Activated naive CD8-positive, alpha-beta T cell (primary cell): ENCODE measurements at regions not wholly inside any gene's neighbourhood (a gene's known extent, or its start where the extent isn't known, plus 50 kb on each side); places are given as distances from the start of the nearest gene placed in this dataset.

ENCODE experiments used
- H3K27ac Mint-ChIP-seq: one replicate; pipeline ENCODE4 v1.8.0; 2021; ENCODE audit warnings: mixed read lengths
- H3K27me3 Mint-ChIP-seq: one replicate; pipeline ENCODE4 v1.8.0; 2021; ENCODE audit warnings: mixed read lengths
- H3K36me3 Mint-ChIP-seq: one replicate; pipeline ENCODE4 v1.8.0; 2021; ENCODE audit warnings: mixed read lengths
- H3K4me1 Mint-ChIP-seq: one replicate; pipeline ENCODE4 v1.8.0; 2021; ENCODE audit warnings: low read depth, mixed read lengths
- H3K4me3 Mint-ChIP-seq: one replicate; pipeline ENCODE4 v1.8.0; 2021; ENCODE audit warnings: mild to moderate bottlenecking, mixed read lengths
- H3K9me3 Mint-ChIP-seq: one replicate; pipeline ENCODE4 v1.8.0; 2021; ENCODE audit warnings: low read depth, mixed read lengths

GRCh38 chr15:93986400-93986984, 244.9 kb upstream of the MCTP2 start:
- no peak overlapping the region for H3K27ac Mint-ChIP-seq
- H3K36me3 Mint-ChIP-seq: no peaks in the 10 kb centered on the region
- no peak overlapping the region for H3K4me3 Mint-ChIP-seq
- H3K9me3 Mint-ChIP-seq: no peaks in the 10 kb centered on the region
- no peaks in the 10 kb centered on the region for H3K27me3 Mint-ChIP-seq
- H3K4me1 Mint-ChIP-seq: peaks cover 10% of the 10 kb centered on the region

- H3K4me1 Mint-ChIP-seq: peaks cover 10% of the 10 kb centered on the region
- H3K9me3 Mint-ChIP-seq: no peaks in the 10 kb centered on the region
- H3K36me3 Mint-ChIP-seq: no peaks in the 10 kb centered on the region
- H3K4me3 Mint-ChIP-seq: no peak overlapping the region
- no peaks in the 10 kb centered on the region for H3K27me3 Mint-ChIP-seq
- no peak overlapping the region for H3K27ac Mint-ChIP-seq
Observed at GRCh38 chr15:93985925-93986324, 245.4 kb upstream of the MCTP2 start.

GRCh38 chr15:93985176-93985575, 246.2 kb upstream of the MCTP2 start:
- Mint-ChIP-seq H3K9me3 (no peaks in the 10 kb centered on the region), H3K27ac (no peak overlapping the region)

GRCh38 chr15:93983526-93983925, 247.8 kb upstream of the MCTP2 start:
- Mint-ChIP-seq H3K36me3 (no peaks in the 10 kb centered on the region), H3K4me1 (peaks cover 10% of the 10 kb centered on the region), H3K27ac (no peak overlapping the region), H3K27me3 (peaks cover 1% of the 10 kb centered on the region), H3K9me3 (no peaks in the 10 kb centered on the region), H3K4me3 (no peak overlapping the region)

More at GRCh38 chr15:93985176-93985575, 246.2 kb upstream of the MCTP2 start:
- H3K27me3 Mint-ChIP-seq: no peaks in the 10 kb centered on the region
- no peaks in the 10 kb centered on the region for H3K36me3 Mint-ChIP-seq
- no peak overlapping the region for H3K4me3 Mint-ChIP-seq
- peaks cover 10% of the 10 kb centered on the region for H3K4me1 Mint-ChIP-seq

- Mint-ChIP-seq H3K4me1 (peaks cover 8% of the 10 kb centered on the region), H3K36me3 (no peaks in the 10 kb centered on the region), H3K27me3 (peaks cover 2% of the 10 kb centered on the region), H3K4me3 (no peak overlapping the region), H3K27ac (no peak overlapping the region), H3K9me3 (no peaks in the 10 kb centered on the region)
Observed at GRCh38 chr15:93982226-93982727, 249.1 kb upstream of the MCTP2 start.

- H3K27ac Mint-ChIP-seq: no peak overlapping the region
- no peaks in the 10 kb centered on the region for H3K36me3 Mint-ChIP-seq
- no peaks in the 10 kb centered on the region for H3K9me3 Mint-ChIP-seq
- H3K27me3 Mint-ChIP-seq: peaks cover 2% of the 10 kb centered on the region
- H3K4me3 Mint-ChIP-seq: no peak overlapping the region
- H3K4me1 Mint-ChIP-seq: peaks cover 7% of the 10 kb centered on the region
Observed at GRCh38 chr15:93981706-93982105, 249.7 kb upstream of the MCTP2 start.

GRCh38 chr15:93980261-93980911, 251.0 kb upstream of the MCTP2 start:
- Mint-ChIP-seq H3K27me3 (peaks cover 2% of the 10 kb centered on the region), H3K4me3 (no peak overlapping the region), H3K4me1 (no peaks in the 10 kb centered on the region), H3K36me3 (no peaks in the 10 kb centered on the region), H3K9me3 (no peaks in the 10 kb centered on the region), H3K27ac (no peak overlapping the region)

- Mint-ChIP-seq H3K4me1 (no peaks in the 10 kb centered on the region), H3K4me3 (no peak overlapping the region), H3K9me3 (no peaks in the 10 kb centered on the region), H3K27ac (no peak overlapping the region), H3K36me3 (no peaks in the 10 kb centered on the region), H3K27me3 (peaks cover 2% of the 10 kb centered on the region)
Observed at GRCh38 chr15:93974804-93975481, 256.4 kb upstream of the MCTP2 start.

GRCh38 chr15:93973287-93973686, 258.1 kb upstream of the MCTP2 start:
- Mint-ChIP-seq H3K9me3 (no peaks in the 10 kb centered on the region), H3K36me3 (no peaks in the 10 kb centered on the region), H3K4me3 (no peak overlapping the region), H3K27me3 (no peaks in the 10 kb centered on the region), H3K27ac (no peak overlapping the region), H3K4me1 (no peaks in the 10 kb centered on the region)

- Mint-ChIP-seq H3K9me3 (no peaks in the 10 kb centered on the region), H3K36me3 (no peaks in the 10 kb centered on the region), H3K27me3 (peaks cover 2% of the 10 kb centered on the region), H3K27ac (no peak overlapping the region), H3K4me1 (no peaks in the 10 kb centered on the region), H3K4me3 (no peak overlapping the region)
Observed at GRCh38 chr15:93968773-93969172, 262.6 kb upstream of the MCTP2 start.

- H3K9me3 Mint-ChIP-seq: no peaks in the 10 kb centered on the region
- H3K4me1 Mint-ChIP-seq: no peaks in the 10 kb centered on the region
- H3K4me3 Mint-ChIP-seq: no peak overlapping the region
- H3K27me3 Mint-ChIP-seq: peaks cover 13% of the 10 kb centered on the region
- H3K27ac Mint-ChIP-seq: no peak overlapping the region
- H3K36me3 Mint-ChIP-seq: no peaks in the 10 kb centered on the region
Observed at GRCh38 chr15:93965304-93965908, 266.0 kb upstream of the MCTP2 start.

GRCh38 chr15:93954985-93955571, 276.3 kb upstream of the MCTP2 start:
- Mint-ChIP-seq H3K27ac (no peak overlapping the region), H3K4me1 (no peaks in the 10 kb centered on the region), H3K36me3 (no peaks in the 10 kb centered on the region), H3K9me3 (no peaks in the 10 kb centered on the region), H3K4me3 (no peak overlapping the region), H3K27me3 (no peaks in the 10 kb centered on the region)

- H3K36me3 Mint-ChIP-seq: no peaks in the 10 kb centered on the region
- peaks cover 3% of the 10 kb centered on the region for H3K27me3 Mint-ChIP-seq
- no peaks in the 10 kb centered on the region for H3K9me3 Mint-ChIP-seq
- no peak overlapping the region for H3K4me3 Mint-ChIP-seq
- no peak overlapping the region for H3K27ac Mint-ChIP-seq
- no peaks in the 10 kb centered on the region for H3K4me1 Mint-ChIP-seq
Observed at GRCh38 chr15:93948726-93949125, 282.6 kb upstream of the MCTP2 start.

- peaks cover 3% of the 10 kb centered on the region for H3K27me3 Mint-ChIP-seq
- no peaks in the 10 kb centered on the region for H3K4me1 Mint-ChIP-seq
- H3K36me3 Mint-ChIP-seq: no peaks in the 10 kb centered on the region
- no peak overlapping the region for H3K4me3 Mint-ChIP-seq
- no peaks in the 10 kb centered on the region for H3K9me3 Mint-ChIP-seq
- no peak overlapping the region for H3K27ac Mint-ChIP-seq
Observed at GRCh38 chr15:93943586-93943985, 287.8 kb upstream of the MCTP2 start.

- Mint-ChIP-seq H3K9me3 (no peaks in the 10 kb centered on the region), H3K4me3 (no peak overlapping the region), H3K36me3 (no peaks in the 10 kb centered on the region), H3K27me3 (peaks cover 3% of the 10 kb centered on the region), H3K27ac (no peak overlapping the region), H3K4me1 (no peaks in the 10 kb centered on the region)
Observed at GRCh38 chr15:93942269-93942694, 289.1 kb upstream of the MCTP2 start.
